HG03095 (cell line): ENCODE measurements at regions not wholly inside any gene's neighbourhood (a gene's known extent, or its start where the extent isn't known, plus 50 kb on each side); places are given as distances from the start of the nearest gene placed in this dataset.

Experiments used
- ATAC-seq: cut with Tn5 transposase; IDR thresholded peaks from one replicate; pipeline ENCODE4 v1.9.1; 2021; ENCODE audit warnings: moderate library complexity; ENCODE audit not compliant: unreplicated experiment

DNA sequence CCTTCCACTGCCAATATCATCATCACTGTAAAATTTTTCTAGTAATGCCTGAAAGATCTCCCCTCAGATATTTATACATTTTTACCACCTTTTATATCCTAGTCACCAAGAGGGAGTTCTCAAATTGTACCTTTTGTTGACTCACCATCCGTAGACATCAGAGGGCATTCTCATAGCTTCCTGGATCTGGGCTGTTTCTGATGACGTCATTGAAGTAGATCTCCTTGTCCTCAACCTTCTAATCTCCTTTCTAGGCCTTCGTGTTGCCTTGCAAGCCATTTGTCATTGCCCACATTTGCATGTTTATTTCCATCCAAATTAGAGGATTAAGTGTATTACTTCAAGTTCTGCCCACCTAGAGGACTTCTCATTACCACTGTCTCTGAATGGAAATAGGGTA is 193.4 kb upstream of the NRXN1 start:
- no peak for ATAC-seq

DNA sequence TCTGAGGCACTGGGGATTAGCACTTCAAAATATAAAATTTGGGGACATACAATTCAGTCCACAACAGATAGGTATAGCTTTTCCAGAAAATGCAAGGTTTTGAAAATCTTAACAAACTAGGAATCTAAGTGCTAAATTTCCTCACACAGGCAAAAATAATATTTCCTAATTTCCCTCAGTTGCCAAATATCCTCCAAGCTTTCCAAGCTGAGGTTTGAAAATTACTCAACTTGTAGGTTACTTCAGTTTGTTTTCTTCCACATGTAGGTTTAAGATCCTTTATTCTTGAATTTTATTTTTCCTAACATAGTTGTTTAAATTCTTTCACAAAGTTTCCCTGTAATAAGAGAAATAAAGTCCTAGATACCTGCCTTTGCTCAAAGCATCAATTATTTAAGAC is 192.9 kb upstream of the NRXN1 start:
- no peak for ATAC-seq

GRCh38 chr2:51222106-51222505 is 190.2 kb upstream of the NRXN1 start:
- ATAC-seq, result no peak

GRCh38 chr2:51220606-51221005 is 188.7 kb upstream of the NRXN1 start:
- no peak for ATAC-seq

- no peak for ATAC-seq
Observed at GRCh38 chr2:51220080-51220479, 188.1 kb upstream of the NRXN1 start.

DNA sequence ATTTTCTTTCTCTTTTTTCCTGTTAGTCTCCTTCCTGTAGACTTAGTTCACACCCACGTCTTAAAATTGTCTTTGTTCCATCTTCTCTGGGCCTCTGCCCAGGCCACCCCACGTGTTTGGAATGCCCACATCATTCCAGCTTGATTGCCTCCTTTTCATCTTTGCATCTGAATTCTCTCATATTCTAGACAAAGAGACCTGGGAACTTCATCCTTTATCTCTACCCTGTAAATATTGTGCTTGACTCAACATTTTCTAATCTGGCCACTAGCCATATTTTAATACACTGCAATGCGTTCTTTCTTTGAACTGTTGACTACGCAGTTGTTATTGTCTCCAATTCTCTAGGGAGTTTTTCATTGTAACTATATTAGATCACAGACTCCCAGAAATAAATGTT is 187.5 kb upstream of the NRXN1 start:
- ATAC-seq, result no peak

DNA sequence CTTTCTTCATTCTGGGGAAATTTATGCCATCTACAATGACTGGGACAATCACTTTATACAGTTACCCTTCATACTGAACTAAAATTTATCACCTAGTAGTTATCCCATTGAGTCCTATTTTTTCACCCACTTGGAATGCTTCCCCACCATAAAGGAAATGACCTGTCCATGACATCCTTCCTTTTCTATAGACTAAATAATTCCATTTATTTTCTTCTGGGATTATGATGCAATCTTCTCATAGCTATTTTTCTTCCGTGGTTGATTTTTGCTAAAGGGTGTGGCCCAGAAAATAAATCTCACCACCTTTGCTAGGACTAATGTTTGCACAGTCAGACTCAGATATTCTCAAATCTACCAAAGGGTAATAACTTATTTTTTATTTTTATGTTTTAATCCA is 186.1 kb upstream of the NRXN1 start:
- no peak for ATAC-seq

GRCh38 chr2:51213826-51214225 is 181.9 kb upstream of the NRXN1 start:
- ATAC-seq, result no peak

DNA sequence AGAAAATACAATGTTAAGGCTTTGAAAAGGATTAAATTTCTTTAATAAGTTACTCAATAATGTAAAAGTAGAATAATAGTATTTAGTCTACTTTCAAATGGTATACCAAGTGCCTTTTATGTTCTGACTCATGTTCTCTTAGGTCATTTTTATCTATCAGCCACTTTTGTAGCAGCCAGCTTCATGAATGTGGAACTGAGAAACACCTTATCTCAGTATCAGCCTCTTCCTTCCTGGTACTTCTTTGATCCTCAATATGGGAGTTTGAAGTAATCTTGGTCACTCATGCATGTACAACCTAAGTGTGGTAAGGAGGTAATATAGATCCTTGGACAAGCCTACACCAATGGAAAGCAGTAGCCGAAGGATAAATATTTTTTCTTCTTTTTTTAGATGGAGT is 180.4 kb upstream of the NRXN1 start:
- no peak for ATAC-seq

DNA sequence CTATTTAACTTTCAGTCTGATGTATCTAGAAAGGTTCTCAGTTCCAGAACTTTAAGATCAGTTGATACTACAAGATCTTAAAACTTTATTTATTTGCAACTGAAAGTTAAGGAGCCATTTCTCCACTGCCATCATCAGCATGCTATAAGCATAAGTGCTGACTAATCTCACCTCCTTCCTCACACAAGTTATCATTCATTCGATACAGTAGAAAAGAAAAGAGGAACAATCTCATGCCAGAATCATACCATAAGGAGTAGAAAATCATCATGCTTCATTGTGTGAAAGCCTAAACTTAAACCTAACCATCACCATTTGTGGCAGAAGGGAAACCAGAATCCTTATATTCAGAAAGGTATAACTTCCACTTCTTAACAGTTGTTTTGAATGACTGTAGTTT is 176.6 kb upstream of the NRXN1 start:
- no peak for ATAC-seq

DNA sequence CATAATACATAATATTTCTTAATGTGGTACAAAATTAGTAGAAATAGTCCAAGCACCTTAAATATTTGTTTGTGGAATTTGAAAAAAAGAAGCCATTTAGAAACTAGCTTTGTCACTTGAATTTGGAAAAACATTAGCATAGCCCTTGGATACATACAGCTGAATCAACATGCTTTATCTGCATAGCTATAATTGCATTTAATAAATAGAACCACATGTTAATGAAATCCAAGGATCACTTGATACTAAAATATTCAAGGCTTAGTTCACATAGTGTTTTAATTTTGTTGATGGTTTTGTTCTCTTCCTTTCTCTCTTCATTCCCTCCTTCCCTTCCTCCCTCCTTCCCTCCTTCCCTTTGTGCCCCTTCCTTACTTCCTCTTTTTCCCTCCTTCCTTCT is 169.4 kb upstream of the NRXN1 start:
- ATAC-seq, result no peak

- no peak for ATAC-seq
Observed at GRCh38 chr2:51194656-51195055, 162.7 kb upstream of the NRXN1 start.

- no peak for ATAC-seq
Observed at GRCh38 chr2:51170273-51170672, 138.3 kb upstream of the NRXN1 start.

DNA sequence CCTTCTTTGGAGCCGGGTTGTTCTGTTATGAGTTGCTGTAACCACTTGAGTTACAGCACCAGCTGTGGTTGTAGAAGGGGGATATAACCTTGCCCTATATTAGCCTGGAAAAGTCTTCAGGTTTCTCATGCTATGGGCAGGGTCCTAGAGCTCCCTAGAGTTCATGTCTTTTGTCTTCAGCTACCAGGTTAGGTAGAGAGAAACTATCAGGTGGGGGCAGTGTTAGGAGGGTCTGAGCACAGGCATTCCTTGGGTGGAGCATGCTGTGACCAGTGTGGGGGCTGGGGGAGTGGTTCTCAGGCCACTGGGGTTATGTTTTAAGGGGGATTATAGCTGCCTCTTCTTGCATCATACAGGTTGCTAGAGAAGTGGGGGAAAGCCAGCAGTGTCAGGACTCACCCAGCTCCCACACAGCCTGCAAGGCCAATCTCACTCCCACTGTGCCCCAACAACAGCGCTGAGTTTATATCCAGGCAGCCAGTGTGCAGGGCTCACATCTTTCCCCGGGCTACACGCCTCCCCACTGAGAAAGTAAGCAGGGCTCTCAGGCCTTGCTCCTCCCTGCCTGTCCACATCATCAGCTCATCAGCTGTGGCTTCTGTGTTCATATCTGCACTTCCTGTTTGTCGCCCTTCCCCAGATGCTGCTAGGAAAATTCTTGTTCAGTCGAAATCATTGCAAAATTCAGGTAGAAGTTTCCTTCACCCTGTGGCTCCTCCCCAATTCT is 133.8 kb upstream of the NRXN1 start:
- no peak for ATAC-seq

- ATAC-seq, result no peak
Observed at GRCh38 chr2:51158251-51158650, 126.3 kb upstream of the NRXN1 start.

- ATAC-seq, result no peak
Observed at GRCh38 chr2:51153236-51153635, 121.3 kb upstream of the NRXN1 start.

GRCh38 chr2:51151490-51152140 is 119.7 kb upstream of the NRXN1 start:
- ATAC-seq, result no peak

- no peak for ATAC-seq
Observed at GRCh38 chr2:51149725-51150124, 117.8 kb upstream of the NRXN1 start.

DNA sequence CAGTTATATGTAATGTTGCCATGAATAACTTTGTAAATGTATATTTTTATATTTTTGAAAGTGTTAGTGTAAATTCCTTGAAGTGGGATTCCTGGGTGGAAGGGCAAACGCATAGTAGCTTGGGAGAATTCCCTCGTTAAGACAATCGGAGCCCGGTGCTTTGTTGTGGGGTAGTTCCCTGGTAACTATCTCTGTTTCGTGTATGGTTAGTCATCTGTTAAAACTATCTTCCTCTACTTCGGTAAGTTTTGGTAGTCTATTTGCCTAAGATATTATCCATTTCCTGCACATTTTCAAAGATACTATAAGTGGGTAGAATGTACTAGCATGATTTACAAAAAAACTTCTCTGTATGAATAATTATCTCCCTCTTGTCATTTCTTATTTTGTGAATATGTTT is 113.8 kb upstream of the NRXN1 start:
- no peak for ATAC-seq

GRCh38 chr2:51120754-51121280 is 88.9 kb upstream of the NRXN1 start:
- ATAC-seq, result no peak

GRCh38 chr2:51111532-51111931 is 79.6 kb upstream of the NRXN1 start:
- ATAC-seq, result no peak

DNA sequence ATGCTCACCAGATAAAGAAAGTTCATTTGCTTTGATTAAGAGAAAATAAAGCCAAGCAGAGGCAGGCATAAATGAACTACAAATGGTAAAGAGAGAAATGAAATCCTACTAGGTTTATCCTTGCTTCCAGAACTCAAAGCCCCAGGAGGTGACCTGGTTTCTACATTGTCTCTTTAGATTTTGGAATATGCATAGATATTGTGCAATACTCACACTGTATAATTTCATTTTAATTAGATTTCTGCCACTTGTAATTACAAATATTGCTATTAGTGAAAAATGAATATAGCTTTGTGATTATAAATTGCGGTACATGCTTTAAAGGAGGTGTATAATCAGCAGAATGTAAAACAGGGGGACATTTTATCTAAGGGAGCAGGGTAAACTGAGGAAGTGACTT is 76.9 kb upstream of the NRXN1 start:
- no peak for ATAC-seq

GRCh38 chr2:51107841-51108240 is 75.9 kb upstream of the NRXN1 start:
- ATAC-seq, result no peak
